Osteoblast (primary cell): ENCODE measurements at regions not wholly inside any gene's neighbourhood (a gene's known extent, or its start where the extent isn't known, plus 50 kb on each side); places are given as distances from the start of the nearest gene placed in this dataset.

Source experiments
- DNase-seq: peaks from one replicate; pipeline ENCODE4 v3.0.0; 2011; ENCODE audit warnings: low spot score, mixed read lengths; ENCODE audit not compliant: insufficient read length; ENCODE audit errors: missing footprints
- H2AFZ ChIP-seq: 2 replicates; pipeline ENCODE4 v1.6.0; 2011; ENCODE audit warnings: mild to moderate bottlenecking, low read length
- H3K27ac ChIP-seq: 2 replicates; pipeline ENCODE4 v1.5.1; 2011; ENCODE audit warnings: mild to moderate bottlenecking, low read depth, low read length, moderate library complexity
- H3K27me3 ChIP-seq: 2 replicates; pipeline ENCODE4 v1.6.0; 2012; ENCODE audit warnings: mild to moderate bottlenecking, control low read depth, inconsistent platforms, low read length, moderate library complexity; ENCODE audit not compliant: insufficient read depth
- H3K36me3 ChIP-seq: 2 replicates; pipeline ENCODE4 v1.5.1; 2011; ENCODE audit warnings: mild to moderate bottlenecking, low read length, control low read depth, moderate library complexity; ENCODE audit not compliant: insufficient read depth
- H3K4me1 ChIP-seq: 2 replicates; pipeline ENCODE4 v1.5.1; 2011; ENCODE audit warnings: mild to moderate bottlenecking, low read length, control low read depth, moderate library complexity; ENCODE audit not compliant: insufficient read depth
- H3K4me2 ChIP-seq: 2 replicates; pipeline ENCODE4 v1.6.0; 2011; ENCODE audit warnings: mild to moderate bottlenecking, low read length; ENCODE audit not compliant: insufficient read depth
- H3K4me3 ChIP-seq: fragments of 200-600 bp; sonication (generic); 3 replicates; pipeline ENCODE4 v1.5.1; 2012; ENCODE audit warnings: mild to moderate bottlenecking, low read length, inconsistent platforms; ENCODE audit not compliant: insufficient read depth
- H3K79me2 ChIP-seq: 2 replicates; pipeline ENCODE4 v1.6.0; 2012; ENCODE audit warnings: mild to moderate bottlenecking, low read length, control low read depth, inconsistent platforms; ENCODE audit not compliant: insufficient read depth
- H3K9me3 ChIP-seq: 2 replicates; pipeline ENCODE4 v1.5.1; 2011; ENCODE audit warnings: low read depth, low read length, control low read depth
- H4K20me1 ChIP-seq: 2 replicates; pipeline ENCODE4 v1.6.0; 2012; ENCODE audit warnings: mild to moderate bottlenecking, low read length, control low read depth; ENCODE audit not compliant: insufficient read depth
- CTCF ChIP-seq: IDR thresholded peaks from 2 replicates; pipeline ENCODE4 v1.5.1; 2011; ENCODE audit warnings: mild to moderate bottlenecking, low read depth, low read length, moderate library complexity; ENCODE audit errors: extremely low read depth

- Histone ChIP-seq H3K27ac (no peak overlapping the region), H4K20me1 (no peaks in the 10 kb centered on the region), H3K9me3 (no peaks in the 10 kb centered on the region), H3K79me2 (no peaks in the 10 kb centered on the region), H2AFZ (no peak overlapping the region), H3K36me3 (no peaks in the 10 kb centered on the region), H3K4me3 (no peak overlapping the region), H3K4me2 (no peak overlapping the region), H3K4me1 (no peaks in the 10 kb centered on the region), H3K27me3 (no peaks in the 10 kb centered on the region)
- TF ChIP-seq CTCF = no peak
- DNase-seq = no peak
Observed at GRCh38 chr2:16196687-16197503, 256.5 kb downstream of the MYCN start.

DNA sequence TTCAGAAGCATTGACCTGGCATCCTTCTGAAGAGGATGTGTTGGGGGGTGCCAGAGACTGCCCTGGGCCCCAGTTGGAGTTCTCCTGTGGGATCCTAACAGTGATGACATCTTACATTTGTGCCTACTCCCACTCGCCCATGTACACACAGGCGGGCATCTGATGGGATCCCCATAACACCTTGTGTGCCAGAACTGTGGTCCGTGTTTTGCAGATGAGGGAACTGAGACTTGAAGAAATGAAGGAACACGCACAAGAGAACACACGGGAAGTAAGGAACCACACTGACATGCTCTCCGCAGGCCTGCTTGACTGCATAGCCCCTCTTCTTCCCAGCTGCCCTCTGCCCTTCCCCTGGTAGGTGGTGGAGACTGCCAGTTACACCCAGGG lies 255.3 kb downstream of the MYCN start:
- no peak for TF ChIP-seq CTCF
- Histone ChIP-seq H3K79me2 (no peaks in the 10 kb centered on the region), H3K36me3 (no peaks in the 10 kb centered on the region)

GRCh38 chr2:16194931-16195680 lies 254.8 kb downstream of the MYCN start:
- no peaks in the 10 kb centered on the region for H3K9me3 ChIP-seq
- H3K27me3 ChIP-seq = no peaks in the 10 kb centered on the region
- no peak overlapping the region for H3K27ac ChIP-seq
- H3K79me2 ChIP-seq = no peaks in the 10 kb centered on the region
- H3K4me2 ChIP-seq = no peak overlapping the region
- no peak for TF ChIP-seq CTCF
- H3K36me3 ChIP-seq = no peaks in the 10 kb centered on the region
- no peaks in the 10 kb centered on the region for H4K20me1 ChIP-seq
- no peak overlapping the region for H3K4me3 ChIP-seq
- H2AFZ ChIP-seq = no peak overlapping the region
- H3K4me1 ChIP-seq = no peaks in the 10 kb centered on the region
- DNase-seq = no peak

More for the DNA sequence above, 255.3 kb downstream of the MYCN start:
- no peak overlapping the region for H3K27ac ChIP-seq
- no peak overlapping the region for H2AFZ ChIP-seq
- DNase-seq = no peak
- no peaks in the 10 kb centered on the region for H4K20me1 ChIP-seq
- H3K9me3 ChIP-seq = no peaks in the 10 kb centered on the region
- no peak overlapping the region for H3K4me2 ChIP-seq
- H3K4me1 ChIP-seq = no peaks in the 10 kb centered on the region
- H3K27me3 ChIP-seq = no peaks in the 10 kb centered on the region
- no peak overlapping the region for H3K4me3 ChIP-seq

DNA sequence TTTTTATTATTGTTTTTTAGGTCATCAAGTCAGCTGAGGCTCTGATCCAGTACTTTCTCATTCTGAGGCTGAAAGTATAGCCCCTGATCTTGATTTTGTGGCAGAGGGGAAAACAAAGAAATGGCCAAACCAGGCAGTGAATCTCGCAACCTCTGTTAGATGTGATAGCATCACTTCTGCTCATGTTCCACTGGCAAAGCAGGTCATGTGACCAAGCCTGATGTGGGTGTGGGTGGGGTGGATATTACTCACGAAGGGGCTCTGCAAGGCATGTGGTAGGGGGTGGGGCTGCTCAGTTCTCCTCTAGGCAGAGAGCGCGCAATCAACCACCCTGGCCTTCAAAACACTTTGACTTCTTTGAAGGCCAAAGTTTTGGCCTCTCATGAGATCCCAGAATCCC lies 254.2 kb downstream of the MYCN start:
- H2AFZ ChIP-seq = no peak overlapping the region
- no peak overlapping the region for H3K27ac ChIP-seq
- H4K20me1 ChIP-seq = no peaks in the 10 kb centered on the region
- H3K79me2 ChIP-seq = no peaks in the 10 kb centered on the region
- H3K36me3 ChIP-seq = no peaks in the 10 kb centered on the region
- no peak for DNase-seq
- H3K4me1 ChIP-seq = no peaks in the 10 kb centered on the region
- no peak overlapping the region for H3K4me3 ChIP-seq
- no peak for TF ChIP-seq CTCF
- no peak overlapping the region for H3K4me2 ChIP-seq
- H3K9me3 ChIP-seq = no peaks in the 10 kb centered on the region
- no peaks in the 10 kb centered on the region for H3K27me3 ChIP-seq
